Testis (tissue), 2 donors: ENCODE measurements at regions not wholly inside any gene's neighbourhood (a gene's known extent, or its start where the extent isn't known, plus 50 kb on each side); places are given as distances from the start of the nearest gene placed in this dataset.
"Not testable (repeated sequence)": the region's sequence is repeated elsewhere in the genome, so short reads cannot be mapped to it uniquely, and the experiment has no call there.

Experiments
- CTCF ChIP-seq, 3 experiments: fragments of 450-650 bp in 2 of 3; fragments of 200-600 bp in 1 of 3; sonication (generic) in 1 of 3; IDR thresholded peaks; one replicate each; pipeline ENCODE4 v1.5.1; 2016 to 2019; ENCODE audit warnings: antibody characterized with exemption in 3 of 3, mild to moderate bottlenecking in 2 of 3, moderate library complexity in 1 of 3
- POLR2A ChIP-seq: fragments of 450-650 bp; IDR thresholded peaks from one replicate; pipeline ENCODE4 v1.6.1; 2017; ENCODE audit warnings: antibody characterized with exemption, mild to moderate bottlenecking, moderate library complexity

- not testable (repeated sequence) for TF ChIP-seq CTCF (IDR thresholded peaks at IDR 0.05); POLR2A
Observed at GRCh38 chr3:176827244-176827643, 370.0 kb downstream of the TBL1XR1 start.
